GM06990 (cell line): ENCODE measurements at regions not wholly inside any gene's neighbourhood (a gene's known extent, or its start where the extent isn't known, plus 50 kb on each side); places are given as distances from the start of the nearest gene placed in this dataset.

ENCODE experiments used
- DNase-seq: peaks from one replicate; pipeline ENCODE4 v3.0.0-alpha.2; 2011; ENCODE audit not compliant: insufficient read length; ENCODE audit errors: extremely low read depth
- H3K27me3 ChIP-seq: replicated peaks from 2 replicates; pipeline ENCODE4 v1.6.0; 2011; ENCODE audit warnings: low read length; ENCODE audit not compliant: control insufficient read depth, insufficient read depth
- H3K36me3 ChIP-seq: 2 replicates; pipeline ENCODE4 v1.5.1; 2011; ENCODE audit warnings: low read length; ENCODE audit not compliant: control insufficient read depth, insufficient read depth
- H3K4me3 ChIP-seq: replicated peaks from 2 replicates; pipeline ENCODE4 v1.5.1; 2011; ENCODE audit warnings: low read depth, mild to moderate bottlenecking, control low read depth, low read length
- TF ChIP-seq, protein P1 (sequence below): IDR thresholded peaks from 2 replicates; pipeline ENCODE4 v1.5.1; 2011; ENCODE audit warnings: low read length, control low read depth, mild to moderate bottlenecking, inconsistent platforms; ENCODE audit not compliant: insufficient read depth, poor library complexity, severe bottlenecking

DNA sequence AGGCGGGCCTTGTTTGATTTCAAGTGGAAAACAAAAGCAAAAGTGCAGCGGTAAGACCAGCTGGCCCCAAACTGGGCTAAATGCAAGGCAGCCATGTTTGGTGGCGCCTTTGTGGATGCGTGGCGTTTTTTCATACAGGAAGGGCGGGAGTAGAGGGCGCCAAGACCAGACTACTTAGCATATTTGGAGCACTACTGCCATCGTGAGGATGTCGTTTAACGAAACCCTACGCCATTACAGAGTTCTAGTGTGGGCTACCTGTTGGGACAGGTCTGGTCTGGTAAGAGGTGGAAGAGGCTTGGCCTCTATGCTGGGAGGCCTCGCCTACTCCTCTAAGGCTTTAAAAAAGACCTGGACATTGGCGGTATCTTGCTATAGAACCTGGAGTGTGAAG lies 230.7 kb upstream of the STK26 start:
- H3K36me3 ChIP-seq, result no peaks in the 10 kb centered on the region
- peak; percentile 68 for DNase-seq
- TF ChIP-seq, protein P1, sequence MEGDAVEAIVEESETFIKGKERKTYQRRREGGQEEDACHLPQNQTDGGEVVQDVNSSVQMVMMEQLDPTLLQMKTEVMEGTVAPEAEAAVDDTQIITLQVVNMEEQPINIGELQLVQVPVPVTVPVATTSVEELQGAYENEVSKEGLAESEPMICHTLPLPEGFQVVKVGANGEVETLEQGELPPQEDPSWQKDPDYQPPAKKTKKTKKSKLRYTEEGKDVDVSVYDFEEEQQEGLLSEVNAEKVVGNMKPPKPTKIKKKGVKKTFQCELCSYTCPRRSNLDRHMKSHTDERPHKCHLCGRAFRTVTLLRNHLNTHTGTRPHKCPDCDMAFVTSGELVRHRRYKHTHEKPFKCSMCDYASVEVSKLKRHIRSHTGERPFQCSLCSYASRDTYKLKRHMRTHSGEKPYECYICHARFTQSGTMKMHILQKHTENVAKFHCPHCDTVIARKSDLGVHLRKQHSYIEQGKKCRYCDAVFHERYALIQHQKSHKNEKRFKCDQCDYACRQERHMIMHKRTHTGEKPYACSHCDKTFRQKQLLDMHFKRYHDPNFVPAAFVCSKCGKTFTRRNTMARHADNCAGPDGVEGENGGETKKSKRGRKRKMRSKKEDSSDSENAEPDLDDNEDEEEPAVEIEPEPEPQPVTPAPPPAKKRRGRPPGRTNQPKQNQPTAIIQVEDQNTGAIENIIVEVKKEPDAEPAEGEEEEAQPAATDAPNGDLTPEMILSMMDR, result peak; percentile 37
- H3K27me3 ChIP-seq, result no peaks in the 10 kb centered on the region
- H3K4me3 ChIP-seq, result peak overlapping the region; percentile 36

DNA sequence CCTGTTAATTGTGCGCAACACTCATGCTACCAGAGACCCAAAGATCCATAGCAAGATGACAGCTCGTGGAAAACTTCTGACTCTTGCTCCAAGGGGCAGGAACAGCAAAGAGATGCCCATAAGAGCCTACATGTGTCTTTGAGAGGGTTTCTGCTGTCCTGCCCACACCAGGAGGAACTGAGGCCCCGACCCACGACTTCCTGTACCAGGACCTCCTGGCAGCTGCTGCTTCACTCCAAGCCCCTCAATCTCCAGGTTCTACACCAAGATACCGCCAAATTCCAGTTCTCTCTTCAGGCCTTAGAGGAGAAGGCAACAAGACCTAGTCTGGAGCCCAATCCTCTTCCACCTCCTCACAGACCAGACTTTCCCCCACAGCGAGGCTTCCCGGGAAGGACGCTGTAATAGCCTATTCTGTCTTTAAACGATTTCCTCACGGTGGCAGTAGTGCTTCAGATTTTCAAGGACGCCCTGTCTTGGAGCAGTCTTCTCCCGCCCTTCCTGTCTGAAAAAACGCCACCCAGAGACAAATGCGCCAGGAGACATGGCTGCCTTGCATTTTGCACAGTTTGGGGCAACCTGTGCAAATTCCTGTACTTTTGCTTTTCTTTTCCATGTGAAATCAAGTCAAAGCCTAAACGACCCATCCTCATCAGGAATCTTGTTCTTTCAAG lies 230.2 kb upstream of the STK26 start:
- H3K36me3 ChIP-seq, result no peaks in the 10 kb centered on the region
- TF ChIP-seq, protein P1, result peak; percentile 28
- H3K4me3 ChIP-seq, result peak overlapping the region; percentile 50

DNA sequence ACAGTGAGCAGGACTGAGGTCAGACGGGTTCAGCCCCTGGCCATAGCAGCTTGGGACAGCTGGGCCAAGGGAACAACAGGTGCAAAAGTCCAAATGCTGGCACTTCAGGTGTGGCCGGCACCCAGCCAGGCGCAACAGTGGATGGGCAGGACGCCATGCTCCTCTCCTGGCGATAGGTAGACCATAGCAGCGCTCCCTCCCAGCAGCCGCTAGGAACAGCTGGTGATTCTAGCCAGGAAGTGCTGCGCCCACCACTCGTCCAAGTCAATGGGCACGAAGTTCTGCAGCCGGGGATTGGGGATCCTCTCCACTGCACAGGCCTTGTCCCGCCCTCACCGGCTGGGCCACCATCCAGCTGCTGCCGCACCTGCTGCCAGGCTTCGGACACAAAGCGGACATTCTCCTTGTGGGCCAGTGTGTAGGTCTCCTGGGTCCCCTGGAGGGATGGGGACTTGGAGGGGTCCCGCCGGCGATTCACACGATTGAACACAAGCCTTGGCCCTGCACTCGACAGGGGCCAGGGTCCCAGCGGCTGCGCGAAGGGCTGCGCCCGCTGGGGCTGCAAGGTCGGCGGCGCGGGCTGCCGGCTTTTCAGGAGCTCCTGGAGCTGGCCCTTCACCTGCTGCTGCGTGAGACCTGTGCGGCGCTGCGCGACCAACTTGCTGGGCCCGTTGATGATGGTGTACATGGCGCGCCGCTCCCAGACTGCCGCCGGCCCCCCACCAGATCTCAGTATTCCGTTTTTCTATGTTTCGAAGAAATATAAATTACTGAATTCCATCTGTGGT lies 227.5 kb upstream of the STK26 start:
- Histone ChIP-seq H3K27me3 (no peaks in the 10 kb centered on the region; the same call in 1 of the 2 replicates), H3K36me3 (no peaks in the 10 kb centered on the region), H3K4me3 (peak overlapping the region; percentile 25; the same call in 1 of the 2 replicates)
- no peak for DNase-seq
- TF ChIP-seq, protein P1, result no peak

More for the DNA sequence above, 230.2 kb upstream of the STK26 start:
- no peaks in the 10 kb centered on the region; the same call in 1 of the 2 replicates for H3K27me3 ChIP-seq
- DNase-seq, result peak; percentile 71

DNA sequence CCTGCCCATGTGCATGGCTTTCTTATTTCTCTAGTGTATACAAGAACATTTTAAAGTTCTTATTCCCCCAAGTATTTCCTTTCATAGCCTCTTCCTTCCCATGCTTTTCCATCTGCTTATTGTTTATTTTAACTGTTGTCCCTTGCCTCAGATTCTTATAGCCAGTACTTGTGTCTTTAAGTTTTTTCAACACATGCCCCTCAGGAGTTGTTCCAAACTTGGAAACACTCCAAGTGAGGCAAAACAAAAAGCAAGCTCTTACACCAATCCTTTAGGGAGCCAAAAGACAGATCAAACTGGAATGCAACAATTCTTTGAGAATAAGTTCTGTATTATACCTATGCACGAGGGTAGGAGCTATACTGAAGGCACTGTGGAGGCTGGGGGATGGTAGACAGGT lies 222.0 kb upstream of the STK26 start:
- Histone ChIP-seq H3K4me3 (no peak overlapping the region), H3K36me3 (no peaks in the 10 kb centered on the region), H3K27me3 (no peaks in the 10 kb centered on the region; the same call in 1 of the 2 replicates)
- TF ChIP-seq, protein P1, result no peak
- no peak for DNase-seq

DNA sequence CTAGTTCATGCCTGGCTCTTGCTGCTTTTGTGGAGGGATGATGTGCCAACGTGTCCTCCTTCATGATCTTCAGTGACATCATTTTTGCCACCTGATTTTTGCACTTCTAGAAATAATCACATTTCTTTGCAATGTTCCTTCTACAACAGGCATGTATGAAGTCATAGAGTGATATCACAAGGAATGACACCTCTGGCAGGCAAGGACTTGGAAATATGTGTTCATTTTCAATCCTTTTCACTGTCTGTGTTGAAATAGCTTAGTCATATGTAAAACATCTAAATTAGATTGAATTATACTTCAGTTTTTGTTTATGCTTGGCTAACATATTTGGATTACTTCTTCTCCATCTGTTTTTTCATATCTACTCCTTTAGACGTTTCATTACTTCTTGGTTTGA lies 221.2 kb upstream of the STK26 start:
- TF ChIP-seq, protein P1, result no peak
- H3K27me3 ChIP-seq, result no peaks in the 10 kb centered on the region; the same call in 1 of the 2 replicates
- H3K36me3 ChIP-seq, result no peaks in the 10 kb centered on the region
- H3K4me3 ChIP-seq, result no peak overlapping the region
- no peak for DNase-seq
